Tibial nerve (tissue), 4 donors: ENCODE measurements at regions not wholly inside any gene's neighbourhood (a gene's known extent, or its start where the extent isn't known, plus 50 kb on each side); places are given as distances from the start of the nearest gene placed in this dataset.

Experiments
- DNase-seq, 2 donors: peaks; one replicate each; pipeline ENCODE4 v3.0.0-alpha.2; 2019; ENCODE audit warnings: low spot score in 2 of 2
- H3K27ac ChIP-seq, 4 donors: fragments of 200-600 bp; sonication (generic) in 3 of 4; one replicate each; pipeline ENCODE4 v1.5.1; 2017 to 2019; ENCODE audit warnings: mild to moderate bottlenecking in 1 of 4
- H3K27me3 ChIP-seq, 2 donors: fragments of 200-600 bp; sonication (generic) in 1 of 2; one replicate each; pipeline versions ENCODE4 v1.5.1 to v1.6.0; 2017 to 2019
- H3K36me3 ChIP-seq, 3 donors: fragments of 200-600 bp; sonication (generic); one replicate each; pipeline ENCODE4 v1.5.1; 2018 to 2019
- H3K4me1 ChIP-seq, 4 donors: fragments of 200-600 bp; sonication (generic) in 3 of 4; one replicate each; pipeline ENCODE4 v1.5.1; 2017 to 2019
- H3K4me3 ChIP-seq, 4 donors: fragments of 200-600 bp; sonication (generic) in 3 of 4; one replicate each; pipeline ENCODE4 v1.5.1; 2017 to 2019; ENCODE audit warnings: mild to moderate bottlenecking in 1 of 4, moderate library complexity in 1 of 4
- H3K9me3 ChIP-seq, 4 donors: fragments of 200-600 bp; sonication (generic) in 3 of 4; one replicate each; pipeline ENCODE4 v1.5.1; 2017 to 2019
- CTCF ChIP-seq, 5 experiments: fragments of 200-600 bp in 3 of 5; fragments of 450-650 bp in 2 of 5; sonication (generic) in 3 of 5; IDR thresholded peaks; one replicate each; pipeline ENCODE4 v1.5.1; 2016 to 2019; ENCODE audit warnings: antibody characterized with exemption in 5 of 5, mild to moderate bottlenecking in 3 of 5, moderate library complexity in 2 of 5
- EP300 ChIP-seq, 2 donors: sonication (generic); formaldehyde crosslinking; IDR thresholded peaks; one replicate each; pipeline ENCODE4 v1.6.1; 2017; ENCODE audit warnings: antibody characterized with exemption in 2 of 2, mild to moderate bottlenecking in 1 of 2
- POLR2A ChIP-seq, 2 donors: fragments of 450-650 bp; IDR thresholded peaks; one replicate each; pipeline ENCODE4 v1.6.1; 2017; ENCODE audit warnings: antibody characterized with exemption in 2 of 2, mild to moderate bottlenecking in 2 of 2, moderate library complexity in 2 of 2
- WGBS, 2 donors: methylation state at CpG; one replicate each; pipeline ENCODE4 v1.1.5; 2018; 5-methylcytosine and 5-hydroxymethylcytosine counted together

GRCh38 chr11:134689886-134690285, 277.8 kb upstream of the B3GAT1 start:
- Histone ChIP-seq H3K27ac (no peak overlapping the region), H3K27me3 (peaks cover 0 to 5% of the 10 kb centered on the region in 2 donors), H3K4me3 (no peak overlapping the region), H3K9me3 (no peaks in the 10 kb centered on the region), H3K4me1 (peaks cover 0 to 14% (median 0%) of the 10 kb centered on the region in 4 donors), H3K36me3 (no peaks in the 10 kb centered on the region)
- no peak for TF ChIP-seq CTCF (IDR thresholded peaks at IDR 0.05)
- no peak for TF ChIP-seq EP300 (IDR thresholded peaks at IDR 0.05)
- no peak for TF ChIP-seq POLR2A (IDR thresholded peaks at IDR 0.05)
- WGBS, 2 donors = 88 to 91% methylated on average over 2 of the region's 2 CpGs
- DNase-seq = no peak

- no peak overlapping the region for H3K27ac ChIP-seq
- 31 to 38% methylated on average over 2 of the region's 2 CpGs for WGBS, 2 donors
- H3K4me3 ChIP-seq = no peak overlapping the region
- H3K36me3 ChIP-seq = no peaks in the 10 kb centered on the region
- H3K27me3 ChIP-seq = peaks cover 0 to 5% of the 10 kb centered on the region in 2 donors
- H3K9me3 ChIP-seq = no peaks in the 10 kb centered on the region
- peaks cover 0 to 14% (median 0%) of the 10 kb centered on the region in 4 donors for H3K4me1 ChIP-seq
- TF ChIP-seq CTCF (IDR thresholded peaks at IDR 0.05) (no peak), POLR2A (IDR thresholded peaks at IDR 0.05) (no peak), EP300 (IDR thresholded peaks at IDR 0.05) (no peak)
- no peak for DNase-seq
Measured at GRCh38 chr11:134687548-134687947, 275.5 kb upstream of the B3GAT1 start.

GRCh38 chr11:134686460-134687061, 274.5 kb upstream of the B3GAT1 start:
- DNase-seq = no peak
- WGBS, 2 donors = 20 to 25% methylated on average over 6 of the region's 6 CpGs

GRCh38 chr11:134685793-134686380, 273.8 kb upstream of the B3GAT1 start:
- no peaks in the 10 kb centered on the region for H3K36me3 ChIP-seq
- H3K9me3 ChIP-seq = no peaks in the 10 kb centered on the region
- no peak for TF ChIP-seq CTCF (IDR thresholded peaks at IDR 0.05)
- no peak for TF ChIP-seq POLR2A (IDR thresholded peaks at IDR 0.05)
- no peak for TF ChIP-seq EP300 (IDR thresholded peaks at IDR 0.05)
- no peak for DNase-seq
- H3K4me3 ChIP-seq = no peak overlapping the region
- no peaks in the 10 kb centered on the region for H3K4me1 ChIP-seq
- H3K27ac ChIP-seq = no peak overlapping the region
- peaks cover 0 to 5% of the 10 kb centered on the region in 2 donors for H3K27me3 ChIP-seq
- 56 to 61% methylated on average over 6 of the region's 6 CpGs for WGBS, 2 donors

More at GRCh38 chr11:134686460-134687061, 274.5 kb upstream of the B3GAT1 start:
- Histone ChIP-seq H3K27ac (no peak overlapping the region), H3K4me3 (no peak overlapping the region), H3K27me3 (peaks cover 0 to 5% of the 10 kb centered on the region in 2 donors), H3K36me3 (no peaks in the 10 kb centered on the region), H3K9me3 (no peaks in the 10 kb centered on the region), H3K4me1 (peaks cover 0 to 5% (median 0%) of the 10 kb centered on the region in 4 donors)
- TF ChIP-seq EP300 (IDR thresholded peaks at IDR 0.05) (no peak), POLR2A (IDR thresholded peaks at IDR 0.05) (no peak), CTCF (IDR thresholded peaks at IDR 0.05) (no peak)

- H3K4me1 ChIP-seq = no peaks in the 10 kb centered on the region
- peaks cover 0 to 5% of the 10 kb centered on the region in 2 donors for H3K27me3 ChIP-seq
- WGBS, 2 donors = 75 to 77% methylated on average over 4 of the region's 4 CpGs
- H3K36me3 ChIP-seq = no peaks in the 10 kb centered on the region
- DNase-seq = no peak
- no peak overlapping the region for H3K27ac ChIP-seq
- no peak overlapping the region for H3K4me3 ChIP-seq
- no peak for TF ChIP-seq EP300 (IDR thresholded peaks at IDR 0.05)
- no peak for TF ChIP-seq CTCF (IDR thresholded peaks at IDR 0.05)
- TF ChIP-seq POLR2A (IDR thresholded peaks at IDR 0.05) = no peak
- H3K9me3 ChIP-seq = no peaks in the 10 kb centered on the region
Measured at GRCh38 chr11:134684576-134684975, 272.5 kb upstream of the B3GAT1 start.
